CD1c-positive myeloid dendritic cell (primary cell): ENCODE measurements at regions not wholly inside any gene's neighbourhood (a gene's known extent, or its start where the extent isn't known, plus 50 kb on each side); places are given as distances from the start of the nearest gene placed in this dataset.
"Not testable (repeated sequence)": the region's sequence is repeated elsewhere in the genome, so short reads cannot be mapped to it uniquely, and the experiment has no call there.

Experiments used
- DNase-seq: peaks from one replicate; pipeline ENCODE4 v3.0.0-alpha.2; 2016; ENCODE audit errors: extremely low spot score

GRCh38 chr9:90741036-90741435 lies 60.6 kb upstream of the SYK start:
- DNase-seq, result no peak

- no peak for DNase-seq
Observed at GRCh38 chr9:90737742-90738141, 63.9 kb upstream of the SYK start.

- DNase-seq, result no peak
Observed at GRCh38 chr9:90735952-90736351, 65.7 kb upstream of the SYK start.

GRCh38 chr9:90734631-90735030 lies 67.0 kb upstream of the SYK start:
- DNase-seq, result no peak

GRCh38 chr9:90729351-90729750 lies 72.3 kb upstream of the SYK start:
- DNase-seq, result no peak

GRCh38 chr9:90727488-90727887 lies 74.1 kb upstream of the SYK start:
- no peak for DNase-seq

GRCh38 chr9:90726215-90726614 lies 75.4 kb upstream of the SYK start:
- DNase-seq, result no peak

- DNase-seq, result peak; percentile 9
Observed at GRCh38 chr9:90724880-90725279, 76.7 kb upstream of the SYK start.

- DNase-seq, result no peak
Observed at GRCh38 chr9:90724112-90724511, 77.5 kb upstream of the SYK start.

DNA sequence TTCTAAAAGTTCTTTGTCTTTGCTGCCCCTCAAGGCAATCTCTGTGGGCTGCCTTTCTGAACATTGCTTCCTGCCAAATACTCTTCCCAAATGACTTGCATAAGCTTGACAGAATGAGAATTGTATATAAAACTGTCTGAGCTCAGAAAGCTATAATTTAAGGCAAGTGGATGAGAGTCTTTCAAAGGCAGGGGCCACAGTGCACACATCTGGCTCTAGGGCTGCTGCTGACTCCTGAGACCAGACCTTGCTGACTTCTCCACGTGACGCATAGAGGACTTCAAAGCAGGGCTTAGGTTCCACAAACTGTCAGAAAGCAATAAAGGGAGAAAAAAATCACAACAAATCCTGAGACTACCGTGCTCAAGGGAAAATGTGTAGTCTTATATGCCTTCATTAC lies 79.4 kb upstream of the DIRAS2 start:
- no peak for DNase-seq

- no peak for DNase-seq
Observed at GRCh38 chr9:90720621-90721265, 78.1 kb upstream of the DIRAS2 start.

- DNase-seq, result no peak
Observed at GRCh38 chr9:90706230-90706629, 63.6 kb upstream of the DIRAS2 start.

GRCh38 chr9:90702441-90702955 lies 59.9 kb upstream of the DIRAS2 start:
- peak; percentile 18 for DNase-seq

DNA sequence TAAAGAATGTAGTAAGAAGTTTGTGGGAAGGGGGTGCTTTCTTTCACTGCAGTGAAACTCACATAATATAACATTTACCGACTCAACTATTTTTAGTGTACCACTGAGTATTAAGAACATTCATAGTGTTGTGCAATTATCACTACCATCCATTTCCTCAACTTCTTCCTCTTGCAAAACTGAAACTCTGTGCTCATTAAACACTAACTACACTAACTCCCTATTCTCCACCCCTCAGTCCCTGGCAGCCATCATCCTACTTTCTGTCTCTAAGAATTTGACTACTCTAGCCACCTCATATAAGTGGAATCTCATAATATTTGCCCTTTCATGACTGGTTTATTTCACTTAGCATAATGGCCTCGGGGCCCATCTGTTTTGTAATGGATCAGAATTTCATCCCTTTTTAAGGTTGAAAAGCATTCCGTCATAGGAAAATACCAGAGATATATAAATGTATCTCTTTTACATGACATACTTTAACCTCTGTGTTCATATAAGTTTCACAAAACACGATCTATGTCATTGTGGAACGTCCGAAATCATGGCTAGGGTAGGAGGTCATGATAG lies 56.3 kb upstream of the DIRAS2 start:
- DNase-seq, result peak; percentile 26

DNA sequence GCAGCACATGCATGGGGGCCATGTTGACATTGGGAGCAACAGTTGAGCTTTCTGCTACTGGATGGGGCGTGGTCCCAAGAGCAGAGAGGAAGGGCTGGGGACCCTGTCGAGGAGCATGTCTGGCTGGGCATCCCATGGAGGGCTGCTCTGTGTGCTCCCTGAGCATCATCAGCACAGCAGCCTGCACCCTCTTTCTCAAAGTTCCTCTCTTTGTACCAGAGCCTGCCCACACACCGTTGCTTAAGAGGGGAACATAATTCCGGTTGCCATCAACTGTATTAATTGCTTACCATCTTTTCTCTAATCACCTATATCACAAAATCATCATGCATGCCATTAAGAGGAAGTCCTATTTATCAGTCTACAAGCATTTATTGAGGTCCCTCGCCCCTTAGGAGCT lies 55.2 kb upstream of the DIRAS2 start:
- peak; percentile 37 for DNase-seq

DNA sequence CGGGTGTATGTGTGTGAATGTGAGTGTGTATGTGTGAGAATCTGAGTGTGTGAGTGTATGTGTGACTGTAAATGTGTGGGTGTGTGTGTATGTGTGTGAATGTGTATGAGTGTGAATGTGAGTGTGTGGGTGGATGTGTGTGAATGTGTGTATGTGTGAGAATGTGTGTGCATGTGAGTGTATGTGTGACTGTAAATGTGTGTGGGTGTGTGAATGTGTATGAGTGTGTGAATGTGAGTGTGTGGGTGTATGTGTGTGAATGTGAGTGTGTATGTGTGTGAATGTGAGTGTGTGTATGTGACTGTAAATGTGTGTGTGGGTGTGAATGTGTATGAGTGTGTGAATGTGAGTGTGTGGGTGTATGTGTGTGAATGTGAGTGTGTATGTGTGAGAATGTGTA lies 51.6 kb upstream of the DIRAS2 start:
- not testable (repeated sequence) for DNase-seq
